K562 (cell line): ENCODE measurements at regions not wholly inside any gene's neighbourhood (a gene's known extent, or its start where the extent isn't known, plus 50 kb on each side); places are given as distances from the start of the nearest gene placed in this dataset.

Source experiments
- ATAC-seq: fragments of 200-7000 bp; cut with Tn5 transposase; 3 replicates; pipeline ENCODE4 v1.9.1; 2020; ENCODE audit warnings: moderate library complexity
- BruUV-seq: library from RNA; stranded (reverse); fragments of 400-500 nt; replicated peaks from 2 replicates; lab custom pipeline; 2021; lab: Mats Ljungman, UMichigan
- CTCF ChIA-PET: fragments of 300-600 bp; formaldehyde crosslinking; extraction: SDS; loops from one replicate; lab custom pipeline; 2021; ENCODE audit warnings: low intra/inter-chr PET ratio; lab: Yijun Ruan, JAX
- POLR2A ChIA-PET: fragments of 300-600, 350-650 bp; sonication (Branson Sonifier 250); formaldehyde crosslinking; extraction: SDS; loops from one replicate; lab custom pipeline; 2021; ENCODE audit warnings: antibody characterized with exemption, inconsistent platforms; lab: Yijun Ruan, JAX
- DNase-seq, 4 experiments: peaks; one replicate each; pipeline versions ENCODE4 v3.0.0 to v3.0.0-alpha.2; 2011 to 2018; ENCODE audit warnings: low spot score in 3 of 4, mixed read lengths in 3 of 4; ENCODE audit errors: extremely low read depth in 1 of 4
- FAIRE-seq: peaks from 2 replicates; lab custom pipeline; 2011; peaks lifted over from hg19 to GRCh38; lab: Jason Lieb, UNC
- H2AFZ ChIP-seq: 2 replicates; pipeline ENCODE4 v1.6.0; 2011; ENCODE audit warnings: low read depth, low read length, control low read depth, inconsistent platforms
- H3K27ac ChIP-seq: fragments of 200-600 bp; 3 replicates; pipeline ENCODE4 v1.8.0; 2011; ENCODE audit warnings: low read depth, mild to moderate bottlenecking, control low read depth, inconsistent platforms, low read length, moderate library complexity, mixed read lengths; ENCODE audit errors: extremely low read depth
- H3K27me3 ChIP-seq, 2 experiments: fragments of 300-600 bp in 1 of 2; 2 replicates in 1 of 2; 3 replicates in 1 of 2; pipeline versions ENCODE4 v1.6.0 to v1.8.0; 2011; ENCODE audit warnings: inconsistent platforms in 2 of 2, low read length in 2 of 2, mild to moderate bottlenecking in 1 of 2, mixed read lengths in 1 of 2, moderate library complexity in 1 of 2; ENCODE audit not compliant: control insufficient read depth in 2 of 2, insufficient read depth in 2 of 2
- H3K36me3 ChIP-seq: fragments of 300-600 bp; 3 replicates; pipeline ENCODE4 v1.8.0; 2011; ENCODE audit warnings: mild to moderate bottlenecking, low read length, inconsistent platforms; ENCODE audit not compliant: control insufficient read depth, insufficient read depth
- H3K4me1 ChIP-seq, 2 experiments: fragments of 200-600 bp in 1 of 2; replicated peaks in 1 of 2; 2 replicates in 1 of 2; 3 replicates in 1 of 2; pipeline versions ENCODE4 v1.5.1 to v1.8.0; 2011; ENCODE audit warnings: inconsistent platforms in 2 of 2, low read length in 2 of 2, mild to moderate bottlenecking in 1 of 2, mixed read lengths in 1 of 2, moderate library complexity in 1 of 2; ENCODE audit not compliant: control insufficient read depth in 2 of 2, insufficient read depth in 2 of 2
- H3K4me2 ChIP-seq: 2 replicates; pipeline ENCODE4 v1.6.1; 2011; ENCODE audit warnings: low read length, control low read depth, inconsistent platforms, mixed read lengths; ENCODE audit not compliant: insufficient read depth
- H3K4me3 ChIP-seq: fragments of 200-600 bp; sonication (generic), shearing (Covaris generic); 2 replicates; pipeline ENCODE4 v1.5.1; 2016; ENCODE audit warnings: control low read depth, inconsistent platforms
- H3K79me2 ChIP-seq: fragments of 200-600 bp; 3 replicates; pipeline ENCODE4 v1.8.0; 2011; ENCODE audit warnings: low read length, inconsistent platforms; ENCODE audit not compliant: control insufficient read depth, insufficient read depth
- H3K9ac ChIP-seq, 2 experiments: 2 replicates each; pipeline versions ENCODE4 v1.6.0 to v1.6.1; 2011; ENCODE audit warnings: low read depth in 2 of 2, low read length in 2 of 2, control low read depth in 1 of 2, inconsistent platforms in 1 of 2, mild to moderate bottlenecking in 1 of 2, mixed read lengths in 1 of 2; ENCODE audit not compliant: insufficient read depth in 1 of 2
- H3K9me1 ChIP-seq: one replicate; pipeline ENCODE4 v1.6.0; 2011; ENCODE audit warnings: inconsistent platforms, mild to moderate bottlenecking, low read length, moderate library complexity; ENCODE audit not compliant: control insufficient read depth, insufficient read depth
- H3K9me3 ChIP-seq: replicated peaks from 2 replicates; pipeline ENCODE4 v1.5.1; 2011; ENCODE audit warnings: low read depth, low read length, inconsistent platforms; ENCODE audit not compliant: control insufficient read depth, insufficient read depth
- H4K20me1 ChIP-seq: replicated peaks from 2 replicates; pipeline ENCODE4 v1.6.1; 2011; ENCODE audit warnings: low read length, inconsistent platforms, mixed read lengths; ENCODE audit not compliant: control insufficient read depth, insufficient read depth
- NFIC ChIP-seq: fragments of 450-650 bp; IDR thresholded peaks from 2 replicates; pipeline ENCODE4 v1.6.1; 2017; ENCODE audit warnings: mild to moderate bottlenecking, inconsistent platforms
- NFIX ChIP-seq: fragments of 250-450 bp; sonication (Bioruptor Pico); IDR thresholded peaks from 2 replicates; pipeline ENCODE4 v1.4.0; 2020; ENCODE audit warnings: low read depth, mild to moderate bottlenecking, moderate library complexity
- NR2C2 ChIP-seq, 2 experiments: fragments of 200-800 bp in 1 of 2; sonication (Bioruptor generic) in 1 of 2; sonication (generic) in 1 of 2; formaldehyde crosslinking in 1 of 2; IDR thresholded peaks; 2 replicates each; pipeline versions ENCODE4 v1.6.1 to v1.8.0; 2016 to 2022; ENCODE audit warnings: mild to moderate bottlenecking in 1 of 2, missing compliant biosample characterization in 1 of 2, missing genetic modification characterization in 1 of 2, missing genetic modification reagents in 1 of 2
- POLR2A ChIP-seq: fragments of 450-650 bp; conservative IDR thresholded peaks from 2 replicates; pipeline ENCODE4 v1.6.1; 2016
- ZNF224 ChIP-seq: sonication (generic); formaldehyde crosslinking; IDR thresholded peaks from 2 replicates; pipeline ENCODE4 v1.8.0; 2022; ENCODE audit warnings: mild to moderate bottlenecking, missing genetic modification reagents
- WGBS: fragments of 100-300 bp; shearing (Covaris generic); methylation state at CpG from one replicate; pipeline ENCODE4 v1.1.6; 2016; ENCODE audit warnings: low coverage, mixed read lengths; ENCODE audit not compliant: insufficient coverage; ENCODE audit errors: missing lambda C conversion rate; 5-methylcytosine and 5-hydroxymethylcytosine counted together
- in situ Hi-C: fragments of 300-500 bp; cut with MboI; formaldehyde crosslinking; loops from 4 replicates; pipeline ENCODE4 v1.15.0; 2018; ENCODE audit warnings: inconsistent platforms, mixed read lengths
- intact Hi-C: fragments of 100-400 bp; cut with micrococcal nuclease; formaldehyde crosslinking; loops from 2 replicates; pipeline ENCODE4 v1.14.2; 2022

DNA sequence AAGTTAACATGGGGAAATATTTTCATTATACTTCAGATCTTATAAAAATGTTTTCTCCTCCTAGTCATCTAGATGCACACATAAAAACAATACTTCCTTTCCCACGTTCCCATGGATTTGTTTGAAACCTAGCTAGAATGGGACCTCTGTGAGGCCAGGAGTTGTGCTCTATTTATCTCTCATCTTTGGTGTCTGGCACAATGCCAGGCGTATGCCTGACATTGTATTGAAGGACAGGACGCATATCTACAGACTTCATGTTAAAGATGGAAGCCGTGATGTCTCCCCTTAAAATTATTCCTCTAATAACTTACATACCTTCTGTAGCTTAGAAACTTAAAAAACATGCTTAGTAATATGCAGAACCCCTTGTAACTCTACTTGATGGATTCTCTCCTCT is 394.5 kb upstream of the FAT1 start:
- WGBS = 3% methylated on average over 4 of the region's 4 CpGs
- BruUV-seq = no TSS peak

DNA sequence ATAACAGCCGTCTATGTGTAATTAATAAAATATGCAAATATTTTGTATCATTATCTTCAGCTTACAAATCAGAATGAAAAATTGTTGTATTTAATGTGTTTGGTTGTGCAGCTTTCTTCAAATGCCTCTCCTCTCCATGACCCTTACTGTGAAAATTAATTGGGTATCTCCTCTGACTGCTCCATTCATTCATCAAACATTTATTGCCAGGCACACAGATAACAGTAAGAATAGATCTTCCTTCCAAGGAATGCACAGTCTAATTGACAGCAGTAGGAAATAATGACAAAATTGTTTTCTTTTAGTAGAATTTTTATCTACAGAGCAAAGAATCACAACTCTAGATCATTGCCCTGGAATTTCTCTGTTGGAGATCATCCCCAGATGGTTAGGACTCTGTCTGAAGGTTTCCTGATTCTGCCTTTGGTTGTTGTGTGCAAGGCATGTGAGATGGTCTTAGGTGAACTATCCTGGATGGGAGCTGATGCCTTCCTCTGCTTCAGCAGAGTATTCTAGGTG is 395.0 kb upstream of the FAT1 start:
- in situ Hi-C loops (no loop called here), intact Hi-C loops (no loop called here)
- H3K36me3 ChIP-seq = no peaks in the 10 kb centered on the region
- H3K79me2 ChIP-seq = no peaks in the 10 kb centered on the region
- no peak overlapping the region for H3K4me3 ChIP-seq
- H3K27ac ChIP-seq = no peak overlapping the region
- WGBS = 6% methylated on average over 1 of the region's 1 CpG
- no TSS peak for BruUV-seq
- DNase-seq = no peak
- POLR2A ChIA-PET = no interaction called here
- H3K4me2 ChIP-seq = no peak overlapping the region
- no peaks in the 10 kb centered on the region for H4K20me1 ChIP-seq
- H2AFZ ChIP-seq = no peak overlapping the region
- no peaks in the 10 kb centered on the region for H3K27me3 ChIP-seq
- no peak overlapping the region for H3K9ac ChIP-seq
- H3K9me3 ChIP-seq = no peaks in the 10 kb centered on the region
- TF ChIP-seq ZNF224 (no peak), NR2C2 (CRISPR knock-in tag; IDR thresholded peaks at IDR 0.05) (no peak), NR2C2 (tag; IDR thresholded peaks at IDR 0.05) (no peak)
- TF ChIP-seq, all 486 proteins: peak for 0
- Histone ChIP-seq H3K4me1 (no peaks in the 10 kb centered on the region), H3K9me1 (no peaks in the 10 kb centered on the region)
- ATAC-seq (no peak), FAIRE-seq (no peak)
- CTCF ChIA-PET = no interaction called here

More for the DNA sequence above, 394.5 kb upstream of the FAT1 start:
- Histone ChIP-seq H3K4me1 (no peaks in the 10 kb centered on the region), H3K36me3 (no peaks in the 10 kb centered on the region), H3K9ac (no peak overlapping the region), H3K4me2 (no peak overlapping the region), H3K4me3 (no peak overlapping the region)
- CTCF ChIA-PET = interaction anchor here (0.5 kb wide), 1 partner anchor 442 kb away, joined by 3 read pairs; no protein-coding TSS in a partner anchor
- peak; percentile 79 for TF ChIP-seq NFIC
- TF ChIP-seq NFIX (CRISPR knock-in tag) = 0 out of 2 replicates have a peak, but pooled peaks have one; percentile 49
- TF ChIP-seq POLR2A = no peak
- TF ChIP-seq, all 486 proteins: peak for 2
- Histone ChIP-seq H3K27ac (no peak overlapping the region), H4K20me1 (no peaks in the 10 kb centered on the region), H3K27me3 (no peaks in the 10 kb centered on the region), H3K79me2 (no peaks in the 10 kb centered on the region), H3K9me3 (no peaks in the 10 kb centered on the region), H3K9me1 (no peaks in the 10 kb centered on the region), H2AFZ (no peak overlapping the region)
- POLR2A ChIA-PET = no interaction called here
- intact Hi-C loops (no loop called here), in situ Hi-C loops (no loop called here)
- FAIRE-seq (no peak), DNase-seq (peak in 1 of 4 experiments; percentile 4), ATAC-seq (no peak)
